ENCODE measurements at regions not wholly inside any gene's neighbourhood (a gene's known extent, or its start where the extent isn't known, plus 50 kb on each side); places are given as distances from the start of the nearest gene placed in this dataset.

GRCh38 chr20:56711018-56711417, 81.9 kb downstream of the TFAP2C start:
- Histone ChIP-seq H3K4me3 (ENCODE audit: low read length) (no peak overlapping the region), H3K9me2 (ENCODE audit: insufficient read depth, low read length) (no peaks in the 10 kb centered on the region), H4K20me1 (ENCODE audit: insufficient read depth) (no peaks in the 10 kb centered on the region), H3K79me2 (replicated peaks; ENCODE audit: insufficient read depth, low read length) (no peaks in the 10 kb centered on the region), H3F3A (ENCODE audit: insufficient read depth, low read length, poor library complexity, severe bottlenecking) (no peaks in the 10 kb centered on the region), H3K27me3 (ENCODE audit: insufficient read depth, low read depth, low read length) (no peaks in the 10 kb centered on the region), H3K4me2 (ENCODE audit: low read length) (no peak overlapping the region), H3K36me3 (ENCODE audit: insufficient read depth, low read length) (no peaks in the 10 kb centered on the region), H2AFZ (ENCODE audit: low read depth, low read length) (no peak overlapping the region), H3K9ac (ENCODE audit: low read length) (no peak overlapping the region), H3K9me3 (ENCODE audit: low read length) (no peaks in the 10 kb centered on the region), H3K27ac (ENCODE audit: low read length) (no peak overlapping the region)
- no peak for TF ChIP-seq EZH2 (IDR thresholded peaks at IDR 0.05; ENCODE audit: borderline replicate concordance, insufficient read depth, low read length, poor library complexity, severe bottlenecking)
- TF ChIP-seq TAF1 (IDR thresholded peaks at IDR 0.05; ENCODE audit: low read depth): no peak
- TF ChIP-seq CTCF (IDR thresholded peaks at IDR 0.05; ENCODE audit: poor library complexity, severe bottlenecking): no peak
- TF ChIP-seq REST (IDR thresholded peaks at IDR 0.05; ENCODE audit: borderline replicate concordance): no peak
- no peak for TF ChIP-seq MXI1 (conservative IDR thresholded peaks at IDR 0.05; ENCODE audit: poor library complexity, severe bottlenecking)
- no peak for TF ChIP-seq RAD21 (conservative IDR thresholded peaks at IDR 0.05)
- TF ChIP-seq POLR2AphosphoS5 (IDR thresholded peaks at IDR 0.05): no peak
- no peak for TF ChIP-seq EP300 (conservative IDR thresholded peaks at IDR 0.05; ENCODE audit: poor library complexity, severe bottlenecking)
- TF ChIP-seq SMC3 (conservative IDR thresholded peaks at IDR 0.05; ENCODE audit: poor library complexity): no peak

- Histone ChIP-seq H3K9ac (ENCODE audit: low read length) (no peak overlapping the region), H4K20me1 (ENCODE audit: insufficient read depth) (no peaks in the 10 kb centered on the region), H3K27me3 (ENCODE audit: insufficient read depth, low read depth, low read length) (no peaks in the 10 kb centered on the region), H3K4me2 (ENCODE audit: low read length) (no peak overlapping the region), H3K9me2 (ENCODE audit: insufficient read depth, low read length) (no peaks in the 10 kb centered on the region), H3K79me2 (replicated peaks; ENCODE audit: insufficient read depth, low read length) (no peaks in the 10 kb centered on the region), H3F3A (ENCODE audit: insufficient read depth, low read length, poor library complexity, severe bottlenecking) (no peaks in the 10 kb centered on the region), H3K9me3 (ENCODE audit: low read length) (no peaks in the 10 kb centered on the region), H3K27ac (ENCODE audit: low read length) (no peak overlapping the region), H2AFZ (ENCODE audit: low read depth, low read length) (no peak overlapping the region), H3K36me3 (ENCODE audit: insufficient read depth, low read length) (no peaks in the 10 kb centered on the region), H3K4me3 (ENCODE audit: low read length) (no peak overlapping the region)
- TF ChIP-seq RAD21 (conservative IDR thresholded peaks at IDR 0.05): no peak
- TF ChIP-seq POLR2AphosphoS5 (IDR thresholded peaks at IDR 0.05): no peak
- no peak for TF ChIP-seq CTCF (IDR thresholded peaks at IDR 0.05; ENCODE audit: poor library complexity, severe bottlenecking)
- TF ChIP-seq EP300 (conservative IDR thresholded peaks at IDR 0.05; ENCODE audit: poor library complexity, severe bottlenecking): no peak
- no peak for TF ChIP-seq EZH2 (IDR thresholded peaks at IDR 0.05; ENCODE audit: borderline replicate concordance, insufficient read depth, low read length, poor library complexity, severe bottlenecking)
Measured at GRCh38 chr20:56715309-56715708, 86.2 kb downstream of the TFAP2C start.
